ENCODE measurements at regions not wholly inside any gene's neighbourhood (a gene's known extent, or its start where the extent isn't known, plus 50 kb on each side); places are given as distances from the start of the nearest gene placed in this dataset.

DNA sequence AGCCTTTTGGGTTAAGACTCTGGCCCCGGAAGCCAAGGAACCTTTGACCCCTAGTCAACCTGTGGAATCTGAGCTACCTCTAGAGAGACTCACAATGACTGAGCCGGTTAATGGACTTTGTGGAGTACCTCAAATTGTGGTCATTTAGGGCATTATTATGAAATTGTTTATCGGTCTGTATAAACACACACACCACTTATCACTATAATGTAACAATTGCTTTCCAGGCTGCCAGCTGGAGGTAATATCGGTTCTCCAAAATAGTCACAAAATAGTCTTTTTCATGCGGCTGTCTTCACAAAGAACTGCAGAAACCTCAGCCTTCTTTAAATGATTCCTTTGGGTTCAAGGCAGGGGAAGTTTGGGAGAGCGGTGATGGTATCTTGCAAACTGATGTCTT is 144.2 kb downstream of the DACT1 start:
- Histone ChIP-seq H3F3A (replicated peaks; ENCODE audit: insufficient read depth) (no peaks in the 10 kb centered on the region), H4K20me1 (ENCODE audit: insufficient read depth) (no peaks in the 10 kb centered on the region), H3K4me3 (ENCODE audit: low read depth in 2 of 2, low read length in 1 of 2) (no peak overlapping the region), H3K27me3 (ENCODE audit: insufficient read depth) (no peaks in the 10 kb centered on the region; the same call in 1 of the 2 replicates), H3K9me3 (no peaks in the 10 kb centered on the region), H3K36me3 (replicated peaks in 1 of 2; ENCODE audit: control insufficient read depth in 1 of 2, insufficient read depth in 2 of 2, low read length in 1 of 2) (no peaks in the 10 kb centered on the region), H3K4me1 (ENCODE audit: control insufficient read depth in 1 of 2, insufficient read depth in 2 of 2, low read depth in 1 of 2, low read length in 1 of 2) (no peaks in the 10 kb centered on the region), H3K27ac (ENCODE audit: low read depth in 2 of 2, low read length in 1 of 2) (no peak overlapping the region), H2AFZ (ENCODE audit: low read depth) (no peak overlapping the region), H3K4me2 (no peak overlapping the region), H3K9me2 (no peaks in the 10 kb centered on the region), H3K9ac (no peak overlapping the region), H3K79me2 (ENCODE audit: insufficient read depth) (no peaks in the 10 kb centered on the region)
- TF ChIP-seq MXI1 (IDR thresholded peaks at IDR 0.05; ENCODE audit: low read depth, low read length) (no peak), FOSL2 (IDR thresholded peaks at IDR 0.05; ENCODE audit: borderline replicate concordance, low read depth) (no peak), RAD21 (IDR thresholded peaks at IDR 0.05; ENCODE audit: low read length) (no peak), YY1 (IDR thresholded peaks at IDR 0.05; ENCODE audit: low read depth) (no peak), GABPA (IDR thresholded peaks at IDR 0.05; ENCODE audit: low read depth) (no peak), SMC3 (IDR thresholded peaks at IDR 0.05; ENCODE audit: low read depth, low read length) (no peak), MEF2A (IDR thresholded peaks at IDR 0.05; ENCODE audit: borderline replicate concordance, low read depth) (no peak), EP300 (IDR thresholded peaks at IDR 0.05; ENCODE audit: borderline replicate concordance in 1 of 2, low read depth in 1 of 2, low read length in 1 of 2) (no peak), FOXJ3 (CRISPR knock-in tag; IDR thresholded peaks at IDR 0.05) (no peak), NFIC (IDR thresholded peaks at IDR 0.05; ENCODE audit: borderline replicate concordance) (no peak), NRF1 (IDR thresholded peaks at IDR 0.05; ENCODE audit: low read depth, low read length) (no peak), TCF12 (IDR thresholded peaks at IDR 0.05) (no peak), GATA2 (CRISPR knock-in tag; IDR thresholded peaks at IDR 0.05) (no peak)
- TF ChIP-seq, protein P1, sequence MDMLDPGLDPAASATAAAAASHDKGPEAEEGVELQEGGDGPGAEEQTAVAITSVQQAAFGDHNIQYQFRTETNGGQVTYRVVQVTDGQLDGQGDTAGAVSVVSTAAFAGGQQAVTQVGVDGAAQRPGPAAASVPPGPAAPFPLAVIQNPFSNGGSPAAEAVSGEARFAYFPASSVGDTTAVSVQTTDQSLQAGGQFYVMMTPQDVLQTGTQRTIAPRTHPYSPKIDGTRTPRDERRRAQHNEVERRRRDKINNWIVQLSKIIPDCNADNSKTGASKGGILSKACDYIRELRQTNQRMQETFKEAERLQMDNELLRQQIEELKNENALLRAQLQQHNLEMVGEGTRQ (IDR thresholded peaks at IDR 0.05; ENCODE audit: borderline replicate concordance, low read depth, low read length), result no peak
- TF ChIP-seq, protein P2, sequence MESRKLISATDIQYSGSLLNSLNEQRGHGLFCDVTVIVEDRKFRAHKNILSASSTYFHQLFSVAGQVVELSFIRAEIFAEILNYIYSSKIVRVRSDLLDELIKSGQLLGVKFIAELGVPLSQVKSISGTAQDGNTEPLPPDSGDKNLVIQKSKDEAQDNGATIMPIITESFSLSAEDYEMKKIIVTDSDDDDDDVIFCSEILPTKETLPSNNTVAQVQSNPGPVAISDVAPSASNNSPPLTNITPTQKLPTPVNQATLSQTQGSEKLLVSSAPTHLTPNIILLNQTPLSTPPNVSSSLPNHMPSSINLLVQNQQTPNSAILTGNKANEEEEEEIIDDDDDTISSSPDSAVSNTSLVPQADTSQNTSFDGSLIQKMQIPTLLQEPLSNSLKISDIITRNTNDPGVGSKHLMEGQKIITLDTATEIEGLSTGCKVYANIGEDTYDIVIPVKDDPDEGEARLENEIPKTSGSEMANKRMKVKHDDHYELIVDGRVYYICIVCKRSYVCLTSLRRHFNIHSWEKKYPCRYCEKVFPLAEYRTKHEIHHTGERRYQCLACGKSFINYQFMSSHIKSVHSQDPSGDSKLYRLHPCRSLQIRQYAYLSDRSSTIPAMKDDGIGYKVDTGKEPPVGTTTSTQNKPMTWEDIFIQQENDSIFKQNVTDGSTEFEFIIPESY (IDR thresholded peaks at IDR 0.05; ENCODE audit: borderline replicate concordance, low read depth), result no peak
- TF ChIP-seq, protein P3, sequence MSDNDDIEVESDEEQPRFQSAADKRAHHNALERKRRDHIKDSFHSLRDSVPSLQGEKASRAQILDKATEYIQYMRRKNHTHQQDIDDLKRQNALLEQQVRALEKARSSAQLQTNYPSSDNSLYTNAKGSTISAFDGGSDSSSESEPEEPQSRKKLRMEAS (IDR thresholded peaks at IDR 0.05; ENCODE audit: low read depth), result no peak
- TF ChIP-seq, protein P4, sequence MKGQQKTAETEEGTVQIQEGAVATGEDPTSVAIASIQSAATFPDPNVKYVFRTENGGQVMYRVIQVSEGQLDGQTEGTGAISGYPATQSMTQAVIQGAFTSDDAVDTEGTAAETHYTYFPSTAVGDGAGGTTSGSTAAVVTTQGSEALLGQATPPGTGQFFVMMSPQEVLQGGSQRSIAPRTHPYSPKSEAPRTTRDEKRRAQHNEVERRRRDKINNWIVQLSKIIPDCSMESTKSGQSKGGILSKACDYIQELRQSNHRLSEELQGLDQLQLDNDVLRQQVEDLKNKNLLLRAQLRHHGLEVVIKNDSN (IDR thresholded peaks at IDR 0.05; ENCODE audit: borderline replicate concordance, low read depth), result no peak
- TF ChIP-seq, protein P5, sequence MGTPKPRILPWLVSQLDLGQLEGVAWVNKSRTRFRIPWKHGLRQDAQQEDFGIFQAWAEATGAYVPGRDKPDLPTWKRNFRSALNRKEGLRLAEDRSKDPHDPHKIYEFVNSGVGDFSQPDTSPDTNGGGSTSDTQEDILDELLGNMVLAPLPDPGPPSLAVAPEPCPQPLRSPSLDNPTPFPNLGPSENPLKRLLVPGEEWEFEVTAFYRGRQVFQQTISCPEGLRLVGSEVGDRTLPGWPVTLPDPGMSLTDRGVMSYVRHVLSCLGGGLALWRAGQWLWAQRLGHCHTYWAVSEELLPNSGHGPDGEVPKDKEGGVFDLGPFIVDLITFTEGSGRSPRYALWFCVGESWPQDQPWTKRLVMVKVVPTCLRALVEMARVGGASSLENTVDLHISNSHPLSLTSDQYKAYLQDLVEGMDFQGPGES (IDR thresholded peaks at IDR 0.05; ENCODE audit: low read depth, low read length), result no peak
- TF ChIP-seq, protein P6, sequence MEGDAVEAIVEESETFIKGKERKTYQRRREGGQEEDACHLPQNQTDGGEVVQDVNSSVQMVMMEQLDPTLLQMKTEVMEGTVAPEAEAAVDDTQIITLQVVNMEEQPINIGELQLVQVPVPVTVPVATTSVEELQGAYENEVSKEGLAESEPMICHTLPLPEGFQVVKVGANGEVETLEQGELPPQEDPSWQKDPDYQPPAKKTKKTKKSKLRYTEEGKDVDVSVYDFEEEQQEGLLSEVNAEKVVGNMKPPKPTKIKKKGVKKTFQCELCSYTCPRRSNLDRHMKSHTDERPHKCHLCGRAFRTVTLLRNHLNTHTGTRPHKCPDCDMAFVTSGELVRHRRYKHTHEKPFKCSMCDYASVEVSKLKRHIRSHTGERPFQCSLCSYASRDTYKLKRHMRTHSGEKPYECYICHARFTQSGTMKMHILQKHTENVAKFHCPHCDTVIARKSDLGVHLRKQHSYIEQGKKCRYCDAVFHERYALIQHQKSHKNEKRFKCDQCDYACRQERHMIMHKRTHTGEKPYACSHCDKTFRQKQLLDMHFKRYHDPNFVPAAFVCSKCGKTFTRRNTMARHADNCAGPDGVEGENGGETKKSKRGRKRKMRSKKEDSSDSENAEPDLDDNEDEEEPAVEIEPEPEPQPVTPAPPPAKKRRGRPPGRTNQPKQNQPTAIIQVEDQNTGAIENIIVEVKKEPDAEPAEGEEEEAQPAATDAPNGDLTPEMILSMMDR (IDR thresholded peaks at IDR 0.05), result no peak
- no peak for DNase-seq
- POLR2A ChIA-PET, result no interaction called here
- CTCF ChIA-PET, result no interaction called here
- WGBS (ENCODE audit: low lambda C conversion rate), result 88% methylated on average over 6 of the region's 6 CpGs
